Transverse colon (tissue), 4 donors: ENCODE measurements at regions not wholly inside any gene's neighbourhood (a gene's known extent, or its start where the extent isn't known, plus 50 kb on each side); places are given as distances from the start of the nearest gene placed in this dataset.

Experiments
- CTCF ChIP-seq, 5 experiments: fragments of 200-600 bp in 3 of 5; fragments of 450-650 bp in 2 of 5; sonication (generic) in 3 of 5; IDR thresholded peaks; 1 replicate in 2 of 5; 2 replicates in 3 of 5; pipeline ENCODE4 v1.5.1; 2016 to 2017; ENCODE audit warnings: antibody characterized with exemption in 5 of 5, inconsistent platforms in 3 of 5, mild to moderate bottlenecking in 2 of 5, moderate library complexity in 1 of 5
- POLR2A ChIP-seq: fragments of 450-650 bp; IDR thresholded peaks from one replicate; pipeline ENCODE4 v1.6.1; 2016; ENCODE audit warnings: antibody characterized with exemption, mild to moderate bottlenecking, moderate library complexity
- POLR2AphosphoS5 ChIP-seq, 3 donors: sonication (generic); formaldehyde crosslinking; IDR thresholded peaks; one replicate each; pipeline ENCODE4 v1.6.1; 2016; ENCODE audit warnings: antibody characterized with exemption in 3 of 3

GRCh38 chr16:86948046-86948445 is 369.1 kb downstream of the C16orf95 start:
- TF ChIP-seq CTCF (IDR thresholded peaks at IDR 0.05) (no peak), POLR2AphosphoS5 (IDR thresholded peaks at IDR 0.05) (no peak), POLR2A (no peak)
